ENCODE measurements at regions not wholly inside any gene's neighbourhood (a gene's known extent, or its start where the extent isn't known, plus 50 kb on each side); places are given as distances from the start of the nearest gene placed in this dataset.

DNA sequence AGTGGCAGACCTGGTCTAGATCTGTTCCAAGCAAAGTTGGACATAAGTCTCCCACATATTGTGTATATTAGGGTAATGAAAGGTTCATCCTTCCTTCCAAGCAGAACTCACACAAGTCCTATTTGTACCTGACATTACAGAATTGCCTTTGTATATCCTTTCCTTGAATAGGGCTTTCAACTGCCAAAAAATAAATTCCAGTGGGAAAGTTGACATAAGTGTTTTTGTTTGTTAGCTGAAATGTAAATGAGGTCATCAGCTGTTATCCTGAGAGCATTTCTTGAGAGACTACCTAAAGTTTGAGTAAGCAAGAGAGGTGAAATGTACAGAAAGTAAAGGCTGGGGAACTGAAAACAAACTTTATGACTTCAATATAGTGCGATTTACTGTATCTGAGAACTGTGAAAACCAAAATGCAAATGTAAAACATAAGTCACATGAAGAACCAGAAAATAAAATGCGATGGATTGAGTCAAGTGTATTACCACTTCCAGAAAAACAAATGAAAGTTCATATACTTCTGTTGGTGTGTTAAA, 527.3 kb upstream of the SEMA3D start:
- TF ChIP-seq, protein P1, sequence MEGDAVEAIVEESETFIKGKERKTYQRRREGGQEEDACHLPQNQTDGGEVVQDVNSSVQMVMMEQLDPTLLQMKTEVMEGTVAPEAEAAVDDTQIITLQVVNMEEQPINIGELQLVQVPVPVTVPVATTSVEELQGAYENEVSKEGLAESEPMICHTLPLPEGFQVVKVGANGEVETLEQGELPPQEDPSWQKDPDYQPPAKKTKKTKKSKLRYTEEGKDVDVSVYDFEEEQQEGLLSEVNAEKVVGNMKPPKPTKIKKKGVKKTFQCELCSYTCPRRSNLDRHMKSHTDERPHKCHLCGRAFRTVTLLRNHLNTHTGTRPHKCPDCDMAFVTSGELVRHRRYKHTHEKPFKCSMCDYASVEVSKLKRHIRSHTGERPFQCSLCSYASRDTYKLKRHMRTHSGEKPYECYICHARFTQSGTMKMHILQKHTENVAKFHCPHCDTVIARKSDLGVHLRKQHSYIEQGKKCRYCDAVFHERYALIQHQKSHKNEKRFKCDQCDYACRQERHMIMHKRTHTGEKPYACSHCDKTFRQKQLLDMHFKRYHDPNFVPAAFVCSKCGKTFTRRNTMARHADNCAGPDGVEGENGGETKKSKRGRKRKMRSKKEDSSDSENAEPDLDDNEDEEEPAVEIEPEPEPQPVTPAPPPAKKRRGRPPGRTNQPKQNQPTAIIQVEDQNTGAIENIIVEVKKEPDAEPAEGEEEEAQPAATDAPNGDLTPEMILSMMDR (conservative IDR thresholded peaks at IDR 0.05; ENCODE audit: low read depth, low read length), result no peak
- no peak for DNase-seq (ENCODE audit: low read depth)
- H3K4me3 ChIP-seq (ENCODE audit: low read depth, low read length), result no peak overlapping the region

DNA sequence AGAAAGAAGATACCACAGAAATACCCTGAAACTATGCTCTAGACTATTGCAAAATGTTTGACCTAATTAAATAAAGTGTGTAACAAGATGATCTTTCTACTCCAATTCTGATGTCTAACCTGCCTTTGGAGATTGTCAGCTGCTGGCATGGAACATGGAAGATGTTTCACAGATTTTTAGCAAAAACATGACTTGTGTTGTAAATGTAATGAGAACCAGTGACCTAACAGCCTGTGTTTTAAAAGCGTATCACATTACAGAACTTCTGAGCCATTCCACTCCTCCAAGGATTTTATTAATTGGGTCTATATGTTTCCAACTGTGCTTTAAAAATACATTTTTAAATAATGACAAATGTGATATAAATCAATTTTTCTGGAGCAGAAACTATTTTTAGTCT, 526.3 kb upstream of the SEMA3D start:
- H3K4me3 ChIP-seq (ENCODE audit: low read depth, low read length), result no peak overlapping the region
- DNase-seq (ENCODE audit: low read depth), result no peak
- TF ChIP-seq, protein P1 (conservative IDR thresholded peaks at IDR 0.05; ENCODE audit: low read depth, low read length), result no peak

DNA sequence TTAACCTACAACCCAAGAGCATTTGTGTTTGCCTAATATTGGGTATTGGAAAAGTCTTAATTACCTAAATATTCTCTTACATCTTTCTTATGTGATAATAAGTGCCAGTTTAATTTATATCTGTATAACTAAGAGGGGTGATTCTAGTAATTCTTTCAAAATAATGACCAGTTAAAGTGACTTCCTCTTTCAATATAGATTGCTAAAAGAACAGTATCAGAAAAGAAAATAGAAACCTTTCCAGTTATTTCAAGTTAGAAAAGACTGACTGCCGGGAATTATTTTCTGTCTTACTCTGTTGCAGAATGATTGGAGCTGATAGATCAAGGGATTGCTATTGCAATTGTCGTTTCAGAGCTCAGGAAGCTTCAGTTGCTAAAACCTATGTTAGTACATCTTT, 525.0 kb upstream of the SEMA3D start:
- TF ChIP-seq, protein P1 (conservative IDR thresholded peaks at IDR 0.05; ENCODE audit: low read depth, low read length), result no peak
- no peak for DNase-seq (ENCODE audit: low read depth)
- H3K4me3 ChIP-seq (ENCODE audit: low read depth, low read length), result no peak overlapping the region

DNA sequence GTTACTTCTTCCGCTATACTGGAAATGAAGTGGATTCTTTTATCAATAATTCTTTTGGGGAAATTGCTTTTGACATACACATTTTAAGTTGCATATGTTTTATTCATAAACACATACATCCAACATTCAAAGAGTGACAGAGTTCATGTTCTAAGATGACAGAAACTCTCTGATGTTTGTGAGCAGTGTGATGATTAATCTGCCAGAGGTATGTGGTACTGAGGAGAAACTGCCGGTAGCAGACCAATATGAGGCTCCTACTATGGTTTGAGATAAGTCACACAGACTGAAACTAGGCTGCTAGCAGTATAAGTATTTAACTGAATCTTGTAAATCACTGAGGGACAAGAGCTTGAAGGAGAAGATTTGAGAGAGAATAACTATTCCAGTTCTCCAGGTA, 524.1 kb upstream of the SEMA3D start:
- DNase-seq (ENCODE audit: low read depth), result no peak
- H3K4me3 ChIP-seq (ENCODE audit: low read depth, low read length), result no peak overlapping the region
- TF ChIP-seq, protein P1 (conservative IDR thresholded peaks at IDR 0.05; ENCODE audit: low read depth, low read length), result no peak

DNA sequence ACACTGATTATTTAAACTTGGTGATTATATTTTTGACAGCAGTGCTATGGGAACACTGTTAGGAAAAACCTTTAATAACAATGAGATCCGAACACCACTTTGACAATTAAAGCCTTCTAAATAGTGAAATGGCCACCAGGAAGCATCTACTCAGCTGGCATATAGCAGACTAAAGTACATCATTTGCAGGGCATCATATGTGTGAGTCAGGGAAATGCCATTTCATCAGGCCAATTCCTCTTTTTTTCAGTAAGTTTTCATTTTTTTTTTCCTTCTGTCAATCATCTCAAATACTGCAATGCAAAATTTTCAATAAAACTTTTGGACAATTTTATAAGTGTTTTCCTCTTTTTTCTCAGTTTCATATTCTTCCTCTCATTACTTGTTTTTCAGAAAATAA, 521.4 kb upstream of the SEMA3D start:
- DNase-seq (ENCODE audit: low read depth), result no peak
- H3K4me3 ChIP-seq (ENCODE audit: low read depth, low read length), result no peak overlapping the region
- TF ChIP-seq, protein P1 (conservative IDR thresholded peaks at IDR 0.05; ENCODE audit: low read depth, low read length), result no peak

DNA sequence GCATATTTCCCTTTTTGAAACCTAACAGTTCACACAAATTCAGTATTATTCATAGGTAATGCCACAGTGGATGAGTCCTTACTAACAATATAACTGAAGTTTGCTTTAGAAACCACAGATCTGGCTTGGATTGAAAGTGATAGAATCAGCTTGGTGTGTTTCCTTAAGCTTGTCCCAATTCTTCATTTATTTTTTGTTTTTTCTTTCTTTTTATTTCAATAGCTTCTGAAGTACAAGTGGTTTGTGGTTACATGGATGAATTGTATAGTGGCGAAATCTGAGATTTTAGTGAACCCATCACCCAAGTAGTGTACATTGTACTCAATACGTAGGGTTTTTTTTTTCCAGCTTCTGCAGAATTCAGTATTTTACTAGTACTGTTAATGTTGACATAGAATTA, 518.2 kb upstream of the SEMA3D start:
- TF ChIP-seq, protein P1 (conservative IDR thresholded peaks at IDR 0.05; ENCODE audit: low read depth, low read length), result no peak
- no peak for DNase-seq (ENCODE audit: low read depth)
- no peak overlapping the region for H3K4me3 ChIP-seq (ENCODE audit: low read depth, low read length)

DNA sequence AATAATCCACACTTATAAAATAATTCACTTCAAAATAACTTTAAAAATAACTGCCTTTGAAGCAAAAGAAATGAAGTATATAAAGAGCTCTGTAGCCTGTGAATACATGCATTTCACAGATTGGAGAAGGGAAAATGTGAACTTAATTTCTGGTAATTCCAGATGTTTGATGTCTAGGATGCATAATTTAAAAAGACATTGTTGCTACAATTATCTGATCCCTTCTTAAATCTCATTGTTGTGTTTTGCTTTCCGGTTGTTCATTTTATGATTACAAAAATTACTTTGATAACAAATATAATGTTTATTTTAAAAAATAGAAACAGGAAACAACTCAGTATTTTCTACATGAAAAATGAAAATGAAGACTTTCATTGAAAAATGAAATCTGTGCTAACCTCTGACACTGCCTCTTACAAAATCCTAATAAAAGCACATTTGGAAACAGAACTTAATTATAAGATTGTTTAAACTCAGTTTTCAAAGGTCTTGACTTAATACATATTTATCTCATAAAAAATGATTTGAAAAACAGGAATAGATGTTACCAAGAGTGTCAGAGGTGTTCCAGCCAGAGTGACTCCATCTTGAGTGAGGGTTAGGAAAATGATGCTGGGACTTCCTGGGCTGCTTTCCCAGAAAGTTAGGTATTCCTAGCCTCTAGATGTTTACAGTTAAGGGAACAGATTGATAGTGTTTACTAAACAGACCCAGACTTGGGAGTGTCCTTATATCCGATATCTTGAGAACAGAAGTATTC, 516.6 kb upstream of the SEMA3D start:
- no peak overlapping the region for H3K4me3 ChIP-seq (ENCODE audit: low read depth, low read length)
- TF ChIP-seq, protein P1 (conservative IDR thresholded peaks at IDR 0.05; ENCODE audit: low read depth, low read length), result no peak
- no peak for DNase-seq (ENCODE audit: low read depth)

Data from epithelial cell of proximal tubule (primary cell).